Activated CD8-positive, alpha-beta memory T cell treated with anti-CD3 and anti-CD28 coated beads for 48 hours (primary cell): ENCODE measurements at regions not wholly inside any gene's neighbourhood (a gene's known extent, or its start where the extent isn't known, plus 50 kb on each side); places are given as distances from the start of the nearest gene placed in this dataset.

Source experiments
- DNase-seq, 3 experiments: peaks; one replicate each; pipeline ENCODE4 v3.0.0-alpha.2; 2020; ENCODE audit warnings: low read depth in 2 of 3, low spot score in 2 of 3

DNA sequence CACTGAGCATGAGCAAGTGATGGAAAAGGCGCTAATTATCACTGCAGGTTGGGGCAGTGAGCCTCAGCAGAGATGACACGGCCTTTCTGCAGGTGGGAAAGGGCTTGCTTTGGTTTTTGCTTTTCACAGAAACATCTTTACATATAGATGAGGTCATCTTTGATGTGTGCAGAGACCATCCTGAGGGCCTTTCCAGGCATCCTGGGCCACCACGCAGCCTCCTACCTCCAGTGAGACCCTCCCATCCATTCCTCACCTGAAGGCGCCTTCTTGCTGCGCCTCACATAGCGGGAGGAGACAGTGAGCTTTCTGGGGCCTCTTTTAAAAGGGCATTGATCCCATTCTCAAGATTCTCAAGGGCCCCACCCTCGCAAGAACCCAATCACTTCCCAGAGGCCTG is 235.3 kb upstream of the RAB6C start:
- no peak for DNase-seq

DNA sequence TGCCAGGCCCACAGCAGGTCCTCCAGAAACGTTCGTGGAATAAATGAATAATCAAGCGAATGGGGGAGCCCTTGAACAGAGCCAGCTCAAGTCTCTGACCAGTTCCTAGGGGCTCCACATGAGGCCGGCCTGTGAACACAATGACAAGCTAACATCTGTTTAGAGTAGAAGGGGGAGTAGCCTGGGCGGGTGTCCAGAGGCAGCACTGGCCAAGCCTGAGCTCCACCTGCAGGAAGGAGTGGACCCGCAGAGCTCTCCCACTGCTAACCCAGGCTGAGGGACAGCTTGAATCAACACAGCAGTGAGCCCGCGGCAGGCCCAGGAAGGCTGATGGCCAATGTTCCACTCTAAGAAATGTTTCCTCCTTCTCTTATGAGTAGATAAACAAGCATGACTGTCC is 234.8 kb upstream of the RAB6C start:
- no peak for DNase-seq

GRCh38 chr2:129747500-129748125 is 231.9 kb upstream of the RAB6C start:
- DNase-seq: no peak

GRCh38 chr2:129748250-129748649 is 231.2 kb upstream of the RAB6C start:
- DNase-seq: no peak

- no peak for DNase-seq
Observed at GRCh38 chr2:129748653-129749052, 230.8 kb upstream of the RAB6C start.

DNA sequence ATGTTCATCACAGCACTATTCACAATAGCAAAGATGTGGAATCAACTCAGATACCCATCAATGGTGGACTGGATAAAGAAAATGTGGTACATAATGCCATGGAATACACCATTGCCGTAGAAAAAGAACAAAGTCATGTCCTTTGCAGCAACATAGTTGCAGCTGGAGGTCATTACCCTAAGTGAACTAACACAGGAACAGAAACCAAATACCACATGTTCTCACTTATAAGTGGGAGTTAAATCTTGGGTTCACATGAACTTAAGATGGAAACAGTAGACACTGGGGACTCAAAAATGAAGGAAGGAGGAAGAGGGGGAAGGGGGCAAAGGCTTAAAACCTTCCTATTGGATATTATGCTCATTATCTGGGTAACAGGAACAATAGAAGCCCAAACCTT is 228.1 kb upstream of the RAB6C start:
- DNase-seq: no peak

- no peak for DNase-seq
Observed at GRCh38 chr2:129752176-129752575, 227.3 kb upstream of the RAB6C start.

- DNase-seq: no peak
Observed at GRCh38 chr2:129752686-129753085, 226.8 kb upstream of the RAB6C start.

GRCh38 chr2:129753261-129753660 is 226.2 kb upstream of the RAB6C start:
- DNase-seq: no peak

GRCh38 chr2:129754421-129754820 is 225.0 kb upstream of the RAB6C start:
- DNase-seq: no peak

- DNase-seq: no peak
Observed at GRCh38 chr2:129754831-129755230, 224.6 kb upstream of the RAB6C start.

- no peak for DNase-seq
Observed at GRCh38 chr2:129755786-129756185, 223.7 kb upstream of the RAB6C start.

DNA sequence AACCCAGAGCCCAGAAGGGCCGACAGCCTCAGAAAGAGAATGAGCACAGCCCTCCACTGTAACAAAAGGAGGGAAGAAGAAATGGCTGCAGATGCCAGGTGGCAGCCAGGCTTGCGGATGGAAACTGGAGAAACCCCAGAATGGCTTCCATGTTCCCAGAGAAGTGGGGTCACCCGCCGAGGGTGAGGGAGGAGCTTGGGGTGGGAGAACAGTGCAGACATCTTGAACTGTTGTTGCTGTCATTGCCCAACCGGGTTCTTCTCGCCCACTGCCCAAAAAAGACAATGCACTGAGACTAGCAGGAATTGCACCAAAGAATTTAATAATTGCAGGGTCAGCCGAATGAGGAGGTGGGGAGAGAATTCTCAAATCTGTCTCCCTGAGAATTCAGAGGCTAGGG is 223.2 kb upstream of the RAB6C start:
- DNase-seq: no peak

- no peak for DNase-seq
Observed at GRCh38 chr2:129757366-129757914, 222.0 kb upstream of the RAB6C start.

DNA sequence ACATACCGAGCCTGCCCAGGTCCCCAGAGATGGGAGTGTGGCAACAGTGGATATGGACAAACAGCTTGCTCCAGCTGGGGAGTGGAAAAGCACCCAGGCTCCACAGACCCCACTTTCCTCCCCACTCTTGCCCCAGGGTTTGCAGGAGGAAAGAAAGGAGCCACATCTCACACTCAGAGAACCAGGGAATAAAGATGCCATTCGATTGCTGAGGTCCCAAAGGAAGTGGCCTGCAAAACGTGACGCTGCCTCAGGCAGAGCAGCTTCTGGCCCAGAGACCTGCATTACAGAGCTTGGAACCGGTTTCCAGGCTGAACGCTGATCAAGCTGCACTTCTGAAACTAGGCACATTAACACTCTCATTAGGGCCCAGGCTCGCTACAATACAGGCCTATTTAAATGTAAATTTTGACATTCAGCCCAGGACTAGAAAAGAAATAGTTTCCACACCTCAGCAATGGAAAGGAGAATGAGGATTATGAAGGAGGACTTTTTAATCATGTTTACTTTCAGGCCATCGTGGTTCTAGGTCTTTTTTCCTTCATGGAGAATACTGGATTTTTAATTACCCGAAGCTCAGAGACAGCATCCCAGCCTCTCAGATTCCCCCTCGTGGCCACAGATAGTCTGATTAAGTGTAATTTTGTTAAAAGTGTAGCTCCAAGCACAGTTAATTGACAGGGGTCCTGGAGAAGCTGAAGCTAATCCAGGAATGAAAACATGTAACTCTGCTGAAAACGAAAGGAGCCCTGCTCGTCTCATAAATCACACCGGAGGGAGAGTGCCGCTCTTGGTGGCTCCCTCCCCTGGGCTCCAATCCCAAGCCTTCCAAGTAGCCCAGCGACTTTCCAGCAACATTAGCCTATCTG is 221.3 kb upstream of the RAB6C start:
- DNase-seq: no peak

GRCh38 chr2:129758784-129759471 is 220.5 kb upstream of the RAB6C start:
- DNase-seq: no peak

DNA sequence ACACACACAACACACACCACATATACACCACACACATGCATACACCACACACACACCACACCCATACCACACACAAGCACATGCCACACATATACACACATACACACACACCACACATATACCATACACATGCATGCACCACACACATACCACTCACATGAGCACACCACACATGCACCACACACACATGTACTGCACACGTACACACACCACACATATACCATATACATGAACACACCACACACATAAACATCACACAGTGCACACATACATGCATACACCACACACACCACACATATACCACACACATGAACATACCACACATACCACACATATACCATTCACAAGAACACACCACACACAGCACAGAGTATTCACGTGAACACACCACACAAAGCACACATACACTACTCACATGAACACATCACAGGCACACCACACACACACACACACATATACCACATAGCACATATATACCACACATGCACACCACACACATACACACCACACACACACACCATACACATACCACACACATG is 219.9 kb upstream of the RAB6C start:
- DNase-seq: no peak

- DNase-seq: no peak
Observed at GRCh38 chr2:129760669-129761068, 218.8 kb upstream of the RAB6C start.

- DNase-seq: no peak
Observed at GRCh38 chr2:129761569-129762021, 217.9 kb upstream of the RAB6C start.

GRCh38 chr2:129762386-129763189 is 216.9 kb upstream of the RAB6C start:
- no peak for DNase-seq
